Lower leg skin (tissue), 3 donors: ENCODE measurements at regions not wholly inside any gene's neighbourhood (a gene's known extent, or its start where the extent isn't known, plus 50 kb on each side); places are given as distances from the start of the nearest gene placed in this dataset.

Source experiments
- POLR2A ChIP-seq, 2 donors: fragments of 450-650 bp; IDR thresholded peaks; one replicate each; pipeline ENCODE4 v1.6.1; 2016 to 2017; ENCODE audit warnings: antibody characterized with exemption in 2 of 2, mild to moderate bottlenecking in 1 of 2, moderate library complexity in 1 of 2
- TF ChIP-seq, protein P1 (sequence below), 3 donors: fragments of 450-650 bp; IDR thresholded peaks; one replicate each; pipeline ENCODE4 v1.5.1; 2016; ENCODE audit warnings: antibody characterized with exemption in 3 of 3, mild to moderate bottlenecking in 3 of 3, moderate library complexity in 2 of 3

GRCh38 chr4:136277741-136278140, 1254.6 kb downstream of the PCDH18 start:
- TF ChIP-seq, protein P1, sequence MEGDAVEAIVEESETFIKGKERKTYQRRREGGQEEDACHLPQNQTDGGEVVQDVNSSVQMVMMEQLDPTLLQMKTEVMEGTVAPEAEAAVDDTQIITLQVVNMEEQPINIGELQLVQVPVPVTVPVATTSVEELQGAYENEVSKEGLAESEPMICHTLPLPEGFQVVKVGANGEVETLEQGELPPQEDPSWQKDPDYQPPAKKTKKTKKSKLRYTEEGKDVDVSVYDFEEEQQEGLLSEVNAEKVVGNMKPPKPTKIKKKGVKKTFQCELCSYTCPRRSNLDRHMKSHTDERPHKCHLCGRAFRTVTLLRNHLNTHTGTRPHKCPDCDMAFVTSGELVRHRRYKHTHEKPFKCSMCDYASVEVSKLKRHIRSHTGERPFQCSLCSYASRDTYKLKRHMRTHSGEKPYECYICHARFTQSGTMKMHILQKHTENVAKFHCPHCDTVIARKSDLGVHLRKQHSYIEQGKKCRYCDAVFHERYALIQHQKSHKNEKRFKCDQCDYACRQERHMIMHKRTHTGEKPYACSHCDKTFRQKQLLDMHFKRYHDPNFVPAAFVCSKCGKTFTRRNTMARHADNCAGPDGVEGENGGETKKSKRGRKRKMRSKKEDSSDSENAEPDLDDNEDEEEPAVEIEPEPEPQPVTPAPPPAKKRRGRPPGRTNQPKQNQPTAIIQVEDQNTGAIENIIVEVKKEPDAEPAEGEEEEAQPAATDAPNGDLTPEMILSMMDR (IDR thresholded peaks at IDR 0.05) = no peak
- no peak for TF ChIP-seq POLR2A (IDR thresholded peaks at IDR 0.05)
